GM23248 (cell line): ENCODE measurements at regions not wholly inside any gene's neighbourhood (a gene's known extent, or its start where the extent isn't known, plus 50 kb on each side); places are given as distances from the start of the nearest gene placed in this dataset.

Source experiments
- DNase-seq: peaks from one replicate; pipeline ENCODE4 v3.0.0-alpha.2; 2015
- H2AFZ ChIP-seq: fragments of 200-600 bp; sonication (generic); 2 replicates; pipeline ENCODE4 v1.6.1; 2016; ENCODE audit warnings: antibody characterized with exemption
- H3F3A ChIP-seq: fragments of 200-600 bp; sonication (generic); 2 replicates; pipeline ENCODE4 v1.6.1; 2016; ENCODE audit warnings: mild to moderate bottlenecking, antibody characterized with exemption, mixed run types; ENCODE audit not compliant: insufficient read depth
- H3K27ac ChIP-seq: fragments of 200-600 bp; sonication (generic); 2 replicates; pipeline ENCODE4 v1.5.1; 2016; ENCODE audit warnings: mild to moderate bottlenecking
- H3K27me3 ChIP-seq: fragments of 200-600 bp; sonication (generic); replicated peaks from 2 replicates; pipeline ENCODE4 v1.6.1; 2016; ENCODE audit warnings: mild to moderate bottlenecking; ENCODE audit not compliant: insufficient read depth
- H3K36me3 ChIP-seq: fragments of 200-600 bp; sonication (generic); 2 replicates; pipeline ENCODE4 v1.6.1; 2016; ENCODE audit warnings: low read depth, mild to moderate bottlenecking
- H3K4me1 ChIP-seq: fragments of 200-600 bp; sonication (generic); 2 replicates; pipeline ENCODE4 v1.6.1; 2016; ENCODE audit warnings: mild to moderate bottlenecking; ENCODE audit not compliant: insufficient read depth
- H3K4me2 ChIP-seq: fragments of 200-600 bp; sonication (generic); one replicate; pipeline ENCODE4 v1.6.1; 2016; ENCODE audit warnings: mild to moderate bottlenecking; ENCODE audit not compliant: unreplicated experiment
- H3K4me3 ChIP-seq: fragments of 200-600 bp; sonication (generic); 2 replicates; pipeline ENCODE4 v1.5.1; 2016; ENCODE audit warnings: mild to moderate bottlenecking
- H3K79me2 ChIP-seq: fragments of 200-600 bp; sonication (generic); 2 replicates; pipeline ENCODE4 v1.6.1; 2016; ENCODE audit warnings: mild to moderate bottlenecking; ENCODE audit not compliant: insufficient read depth
- H3K9ac ChIP-seq: fragments of 200-600 bp; sonication (generic); 2 replicates; pipeline ENCODE4 v1.6.1; 2016; ENCODE audit warnings: mild to moderate bottlenecking
- H3K9me2 ChIP-seq: fragments of 200-600 bp; sonication (generic); 2 replicates; pipeline ENCODE4 v1.6.1; 2016; ENCODE audit warnings: mixed run types, mild to moderate bottlenecking, moderate library complexity; ENCODE audit not compliant: insufficient read depth
- H3K9me3 ChIP-seq: fragments of 200-600 bp; sonication (generic); one replicate; pipeline ENCODE4 v1.6.1; 2017; ENCODE audit warnings: low read depth
- H4K20me1 ChIP-seq: fragments of 200-600 bp; sonication (generic); 2 replicates; pipeline ENCODE4 v1.6.0; 2016; ENCODE audit not compliant: insufficient read depth
- EZH2 ChIP-seq: fragments of 200-600 bp; sonication (generic); IDR thresholded peaks from 2 replicates; pipeline ENCODE4 v1.6.1; 2018; ENCODE audit warnings: antibody characterized with exemption, mild to moderate bottlenecking; ENCODE audit not compliant: insufficient read depth, poor library complexity, severe bottlenecking
- EZH2phosphoT487 ChIP-seq: fragments of 200-600 bp; sonication (generic); IDR thresholded peaks from 2 replicates; pipeline ENCODE4 v1.6.1; 2018; ENCODE audit warnings: antibody characterized with exemption, moderate library complexity, mild to moderate bottlenecking, low read depth; ENCODE audit not compliant: insufficient read depth
- WGBS, 2 experiments: methylation state at CpG; one replicate each; pipeline ENCODE4 v1.1.6; 2015 to 2017; ENCODE audit warnings: low lambda C conversion rate in 2 of 2, low coverage in 1 of 2; ENCODE audit errors: missing lambda C conversion rate in 2 of 2; 5-methylcytosine and 5-hydroxymethylcytosine counted together
- in situ Hi-C: fragments of 300-500 bp; cut with MboI; formaldehyde crosslinking; loops from 2 replicates; pipeline ENCODE4 v1.15.0; 2020

- no peaks in the 10 kb centered on the region for H3F3A ChIP-seq
- no peak overlapping the region for H3K9ac ChIP-seq
- WGBS, 2 experiments = 79% methylated on average over 7 of the region's 7 CpGs
- in situ Hi-C loops = no loop called here
- H3K27me3 ChIP-seq = no peaks in the 10 kb centered on the region
- H3K9me3 ChIP-seq = no peaks in the 10 kb centered on the region
- no peak overlapping the region for H2AFZ ChIP-seq
- no peaks in the 10 kb centered on the region for H3K79me2 ChIP-seq
- no peak overlapping the region for H3K4me2 ChIP-seq
- no peaks in the 10 kb centered on the region; the same call in 1 of the 2 replicates for H3K4me1 ChIP-seq
- no peaks in the 10 kb centered on the region for H3K9me2 ChIP-seq
- DNase-seq = no peak
- H3K27ac ChIP-seq = no peak overlapping the region
- H4K20me1 ChIP-seq = no peaks in the 10 kb centered on the region
- no peaks in the 10 kb centered on the region for H3K36me3 ChIP-seq
- TF ChIP-seq EZH2 (no peak), EZH2phosphoT487 (no peak)
- H3K4me3 ChIP-seq = no peak overlapping the region
These were observed 98.9 kb downstream of the BTG1 start for GRCh38 chr12:92046557-92047392.

- H3K4me3 ChIP-seq = no peak overlapping the region
- in situ Hi-C loops = no loop called here
These were observed 99.8 kb downstream of the BTG1 start for GRCh38 chr12:92045852-92046251.

GRCh38 chr12:92044435-92044834 lies 101.2 kb downstream of the BTG1 start:
- Histone ChIP-seq H3K4me2 (no peak overlapping the region), H3K27me3 (no peaks in the 10 kb centered on the region), H3K4me1 (no peaks in the 10 kb centered on the region; the same call in 1 of the 2 replicates), H3K79me2 (no peaks in the 10 kb centered on the region), H4K20me1 (no peaks in the 10 kb centered on the region), H3K4me3 (no peak overlapping the region), H3K27ac (no peak overlapping the region), H2AFZ (0 out of 2 replicates have a peak overlapping the region, but pooled peaks have one; percentile 43), H3F3A (no peaks in the 10 kb centered on the region), H3K36me3 (no peaks in the 10 kb centered on the region), H3K9me2 (no peaks in the 10 kb centered on the region), H3K9me3 (no peaks in the 10 kb centered on the region), H3K9ac (no peak overlapping the region)
- 52 to 54% methylated on average over 2 of the region's 2 CpGs for WGBS, 2 experiments
- DNase-seq = no peak
- no peak for TF ChIP-seq EZH2phosphoT487
- TF ChIP-seq EZH2 = no peak
- in situ Hi-C loops = no loop called here

More at GRCh38 chr12:92045852-92046251, 99.8 kb downstream of the BTG1 start:
- WGBS, 2 experiments = 94 to 97% methylated on average over 2 of the region's 2 CpGs
- H3K9me2 ChIP-seq = no peaks in the 10 kb centered on the region
- H3F3A ChIP-seq = no peaks in the 10 kb centered on the region
- no peak overlapping the region for H3K9ac ChIP-seq
- no peak overlapping the region for H2AFZ ChIP-seq
- no peak overlapping the region for H3K27ac ChIP-seq
- no peaks in the 10 kb centered on the region; the same call in 1 of the 2 replicates for H3K4me1 ChIP-seq
- TF ChIP-seq EZH2phosphoT487 (no peak), EZH2 (no peak)
- DNase-seq = no peak
- no peak overlapping the region for H3K4me2 ChIP-seq
- H3K27me3 ChIP-seq = no peaks in the 10 kb centered on the region
- no peaks in the 10 kb centered on the region for H3K79me2 ChIP-seq
- no peaks in the 10 kb centered on the region for H3K36me3 ChIP-seq
- no peaks in the 10 kb centered on the region for H4K20me1 ChIP-seq
- H3K9me3 ChIP-seq = no peaks in the 10 kb centered on the region

- no peaks in the 10 kb centered on the region for H3K27me3 ChIP-seq
- no peaks in the 10 kb centered on the region for H4K20me1 ChIP-seq
- TF ChIP-seq EZH2 = no peak
- no peaks in the 10 kb centered on the region for H3F3A ChIP-seq
- H2AFZ ChIP-seq = no peak overlapping the region
- no peak overlapping the region for H3K4me3 ChIP-seq
- H3K9ac ChIP-seq = no peak overlapping the region
- DNase-seq = peak; percentile 35
- no peak overlapping the region for H3K4me2 ChIP-seq
- H3K9me3 ChIP-seq = no peaks in the 10 kb centered on the region
- no peaks in the 10 kb centered on the region; the same call in 1 of the 2 replicates for H3K4me1 ChIP-seq
- no peaks in the 10 kb centered on the region for H3K9me2 ChIP-seq
- no peak overlapping the region for H3K27ac ChIP-seq
- WGBS, 2 experiments = 81 to 85% methylated on average over 5 of the region's 5 CpGs
- H3K79me2 ChIP-seq = no peaks in the 10 kb centered on the region
- H3K36me3 ChIP-seq = no peaks in the 10 kb centered on the region
- in situ Hi-C loops = no loop called here
These were observed 102.7 kb downstream of the BTG1 start for GRCh38 chr12:92042791-92043531.
